Smooth muscle cell (in vitro differentiated cells): ENCODE measurements at regions not wholly inside any gene's neighbourhood (a gene's known extent, or its start where the extent isn't known, plus 50 kb on each side); places are given as distances from the start of the nearest gene placed in this dataset.

Source experiments
- DNase-seq: peaks from one replicate; lab custom pipeline; 2025; ENCODE audit not compliant: unreplicated experiment; lab: John Stamatoyannopoulos, UW
- H2AFZ ChIP-seq: fragments of 200-600 bp; sonication (generic); 2 replicates; pipeline ENCODE4 v1.6.0; 2016; ENCODE audit warnings: antibody characterized with exemption, low read depth, mild to moderate bottlenecking
- H3F3A ChIP-seq: fragments of 200-600 bp; sonication (generic); 2 replicates; pipeline ENCODE4 v1.6.0; 2017; ENCODE audit warnings: antibody characterized with exemption, low read depth
- H3K27ac ChIP-seq: fragments of 200-600 bp; sonication (generic); 2 replicates; pipeline ENCODE4 v1.5.1; 2016; ENCODE audit warnings: low read depth, mild to moderate bottlenecking
- H3K27me3 ChIP-seq: fragments of 200-600 bp; sonication (generic); 2 replicates; pipeline ENCODE4 v1.6.1; 2016; ENCODE audit warnings: low read depth, mild to moderate bottlenecking
- H3K36me3 ChIP-seq: fragments of 200-600 bp; sonication (generic); 2 replicates; pipeline ENCODE4 v1.5.1; 2016; ENCODE audit warnings: low read depth
- H3K4me1 ChIP-seq: fragments of 200-600 bp; sonication (generic); 2 replicates; pipeline ENCODE4 v1.5.1; 2016; ENCODE audit warnings: low read depth
- H3K4me2 ChIP-seq: fragments of 200-600 bp; sonication (generic); 2 replicates; pipeline ENCODE4 v1.6.0; 2016; ENCODE audit warnings: mild to moderate bottlenecking
- H3K4me3 ChIP-seq: fragments of 200-600 bp; sonication (generic); 2 replicates; pipeline ENCODE4 v1.5.1; 2016; ENCODE audit warnings: mild to moderate bottlenecking
- H3K79me2 ChIP-seq: fragments of 200-600 bp; sonication (generic); 2 replicates; pipeline ENCODE4 v1.6.0; 2016; ENCODE audit warnings: low read depth, mild to moderate bottlenecking
- H3K9ac ChIP-seq: fragments of 200-600 bp; sonication (generic); 2 replicates; pipeline ENCODE4 v1.6.0; 2016; ENCODE audit warnings: low read depth
- H3K9me3 ChIP-seq: fragments of 200-600 bp; sonication (generic); replicated peaks from 2 replicates; pipeline ENCODE4 v1.5.1; 2016; ENCODE audit warnings: low read depth
- H4K20me1 ChIP-seq: fragments of 200-600 bp; sonication (generic); 2 replicates; pipeline ENCODE4 v1.6.0; 2016; ENCODE audit warnings: low read depth
- WGBS: methylation state at CpG from one replicate; pipeline ENCODE4 v1.1.7; 2016; ENCODE audit warnings: low lambda C conversion rate; 5-methylcytosine and 5-hydroxymethylcytosine counted together
- TF ChIP-seq, protein P1 (sequence below): fragments of 200-600 bp; sonication (generic); IDR thresholded peaks from 2 replicates; pipeline ENCODE4 v1.5.1; 2017; ENCODE audit warnings: borderline replicate concordance, mild to moderate bottlenecking, antibody characterized with exemption; ENCODE audit not compliant: insufficient read depth, poor library complexity, severe bottlenecking

DNA sequence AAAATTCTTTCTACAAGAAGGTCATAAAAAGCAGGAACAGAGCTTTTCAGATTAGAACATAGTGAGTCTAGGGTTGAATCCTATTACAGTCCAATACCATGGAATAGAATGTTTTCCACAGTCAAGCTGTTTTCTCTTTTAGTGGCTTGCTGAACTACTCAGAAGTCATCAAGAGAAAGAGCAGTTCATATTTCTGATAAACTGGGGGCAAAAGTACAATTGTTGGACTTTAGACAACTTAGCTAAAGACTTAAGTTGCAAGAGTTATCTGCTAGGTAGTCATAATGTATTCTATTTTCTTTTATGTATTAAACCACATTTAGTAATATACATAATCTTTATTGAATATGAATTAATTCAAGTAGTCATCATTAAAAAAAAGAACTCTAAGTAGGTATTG lies 233.1 kb upstream of the GRIA1 start:
- Histone ChIP-seq H3K9ac (no peak overlapping the region), H4K20me1 (no peaks in the 10 kb centered on the region), H3K4me2 (no peak overlapping the region), H3K79me2 (no peaks in the 10 kb centered on the region), H3F3A (no peaks in the 10 kb centered on the region), H2AFZ (no peak overlapping the region), H3K9me3 (no peaks in the 10 kb centered on the region), H3K4me1 (no peaks in the 10 kb centered on the region), H3K4me3 (no peak overlapping the region), H3K27ac (no peak overlapping the region), H3K27me3 (peaks cover 14% of the 10 kb centered on the region), H3K36me3 (no peaks in the 10 kb centered on the region)
- TF ChIP-seq, protein P1, sequence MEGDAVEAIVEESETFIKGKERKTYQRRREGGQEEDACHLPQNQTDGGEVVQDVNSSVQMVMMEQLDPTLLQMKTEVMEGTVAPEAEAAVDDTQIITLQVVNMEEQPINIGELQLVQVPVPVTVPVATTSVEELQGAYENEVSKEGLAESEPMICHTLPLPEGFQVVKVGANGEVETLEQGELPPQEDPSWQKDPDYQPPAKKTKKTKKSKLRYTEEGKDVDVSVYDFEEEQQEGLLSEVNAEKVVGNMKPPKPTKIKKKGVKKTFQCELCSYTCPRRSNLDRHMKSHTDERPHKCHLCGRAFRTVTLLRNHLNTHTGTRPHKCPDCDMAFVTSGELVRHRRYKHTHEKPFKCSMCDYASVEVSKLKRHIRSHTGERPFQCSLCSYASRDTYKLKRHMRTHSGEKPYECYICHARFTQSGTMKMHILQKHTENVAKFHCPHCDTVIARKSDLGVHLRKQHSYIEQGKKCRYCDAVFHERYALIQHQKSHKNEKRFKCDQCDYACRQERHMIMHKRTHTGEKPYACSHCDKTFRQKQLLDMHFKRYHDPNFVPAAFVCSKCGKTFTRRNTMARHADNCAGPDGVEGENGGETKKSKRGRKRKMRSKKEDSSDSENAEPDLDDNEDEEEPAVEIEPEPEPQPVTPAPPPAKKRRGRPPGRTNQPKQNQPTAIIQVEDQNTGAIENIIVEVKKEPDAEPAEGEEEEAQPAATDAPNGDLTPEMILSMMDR: no peak
- no peak for DNase-seq

DNA sequence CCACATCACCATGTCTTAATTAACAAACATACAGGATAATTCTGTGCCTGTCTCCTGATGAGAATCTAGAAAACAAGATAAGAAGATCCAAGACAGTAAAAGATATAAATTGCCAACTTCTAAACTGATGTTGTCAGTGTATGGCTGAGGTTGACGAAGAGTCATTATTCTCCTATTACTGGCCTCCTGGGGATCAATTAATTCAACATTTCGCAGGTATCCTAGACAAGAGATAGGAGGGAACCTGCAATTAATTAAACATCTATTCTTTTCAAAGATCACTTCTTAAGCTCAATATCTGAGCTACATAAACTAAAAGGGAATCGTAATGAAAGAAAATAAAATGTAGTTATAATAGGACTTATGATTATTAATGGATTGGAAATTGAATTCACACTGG lies 232.0 kb upstream of the GRIA1 start:
- Histone ChIP-seq H3K79me2 (no peaks in the 10 kb centered on the region), H3K9me3 (no peaks in the 10 kb centered on the region), H3F3A (no peaks in the 10 kb centered on the region), H2AFZ (no peak overlapping the region), H3K9ac (no peak overlapping the region), H3K27me3 (peaks cover 14% of the 10 kb centered on the region), H4K20me1 (no peaks in the 10 kb centered on the region), H3K4me3 (no peak overlapping the region), H3K27ac (no peak overlapping the region), H3K4me1 (no peaks in the 10 kb centered on the region), H3K4me2 (no peak overlapping the region), H3K36me3 (no peaks in the 10 kb centered on the region)
- TF ChIP-seq, protein P1: no peak
- no peak for DNase-seq
- WGBS: 75% methylated on average over 3 of the region's 3 CpGs

DNA sequence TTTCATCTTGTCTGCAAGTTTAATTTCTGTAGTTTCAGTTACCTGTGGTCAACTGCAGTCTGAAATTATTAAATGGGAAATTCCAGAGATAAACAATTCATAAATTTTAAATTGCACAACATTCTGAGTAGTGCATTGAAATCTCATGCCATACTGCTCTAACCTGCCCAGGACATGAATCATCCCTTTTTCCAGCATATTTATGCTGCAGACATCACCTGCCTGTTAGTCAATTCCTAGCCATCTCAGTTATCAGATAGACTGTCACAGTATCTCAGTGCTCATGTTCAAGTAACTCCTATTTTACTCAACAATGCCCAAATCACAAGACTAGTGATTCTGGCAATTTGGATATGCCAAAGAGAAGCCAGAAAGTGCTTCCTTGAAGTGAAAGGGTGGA lies 223.0 kb upstream of the GRIA1 start:
- Histone ChIP-seq H3F3A (no peaks in the 10 kb centered on the region), H3K27me3 (no peaks in the 10 kb centered on the region), H3K79me2 (no peaks in the 10 kb centered on the region), H3K9ac (no peak overlapping the region), H2AFZ (no peak overlapping the region), H3K36me3 (no peaks in the 10 kb centered on the region), H3K4me3 (no peak overlapping the region), H3K4me2 (no peak overlapping the region), H3K9me3 (no peaks in the 10 kb centered on the region), H3K4me1 (no peaks in the 10 kb centered on the region), H4K20me1 (no peaks in the 10 kb centered on the region), H3K27ac (no peak overlapping the region)
- TF ChIP-seq, protein P1: no peak
- DNase-seq: no peak

DNA sequence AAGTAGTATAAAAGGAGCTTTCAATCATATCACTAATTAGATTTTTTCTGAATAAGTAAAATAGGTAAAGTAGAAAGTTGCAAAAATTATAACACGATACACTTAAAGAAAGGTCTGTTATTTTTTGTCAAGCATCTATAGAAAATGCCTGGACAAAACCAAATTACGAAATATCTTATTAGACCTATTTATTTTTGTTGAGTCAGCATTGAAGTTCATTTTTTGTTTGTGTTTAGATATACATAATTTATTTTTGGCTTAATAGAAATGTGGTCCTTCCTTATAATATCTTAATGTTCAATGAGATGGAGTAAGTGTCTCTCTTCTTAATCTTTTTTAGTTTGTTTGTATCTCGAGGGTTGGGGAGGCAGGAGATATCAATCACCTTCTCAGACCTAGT lies 214.8 kb upstream of the GRIA1 start:
- no peak for DNase-seq
- Histone ChIP-seq H3K36me3 (no peaks in the 10 kb centered on the region), H3F3A (no peaks in the 10 kb centered on the region), H3K4me1 (no peaks in the 10 kb centered on the region), H3K79me2 (no peaks in the 10 kb centered on the region), H4K20me1 (no peaks in the 10 kb centered on the region), H3K9me3 (no peaks in the 10 kb centered on the region), H3K27ac (no peak overlapping the region), H3K4me2 (no peak overlapping the region), H3K9ac (no peak overlapping the region), H2AFZ (no peak overlapping the region), H3K4me3 (no peak overlapping the region), H3K27me3 (no peaks in the 10 kb centered on the region)
- 46% methylated on average over 3 of the region's 3 CpGs for WGBS
- TF ChIP-seq, protein P1: no peak
